ENCODE measurements at regions not wholly inside any gene's neighbourhood (a gene's known extent, or its start where the extent isn't known, plus 50 kb on each side); places are given as distances from the start of the nearest gene placed in this dataset.

GRCh38 chr11:29751618-29752017 lies 265.2 kb downstream of the KCNA4 start:
- TF ChIP-seq, protein P1, sequence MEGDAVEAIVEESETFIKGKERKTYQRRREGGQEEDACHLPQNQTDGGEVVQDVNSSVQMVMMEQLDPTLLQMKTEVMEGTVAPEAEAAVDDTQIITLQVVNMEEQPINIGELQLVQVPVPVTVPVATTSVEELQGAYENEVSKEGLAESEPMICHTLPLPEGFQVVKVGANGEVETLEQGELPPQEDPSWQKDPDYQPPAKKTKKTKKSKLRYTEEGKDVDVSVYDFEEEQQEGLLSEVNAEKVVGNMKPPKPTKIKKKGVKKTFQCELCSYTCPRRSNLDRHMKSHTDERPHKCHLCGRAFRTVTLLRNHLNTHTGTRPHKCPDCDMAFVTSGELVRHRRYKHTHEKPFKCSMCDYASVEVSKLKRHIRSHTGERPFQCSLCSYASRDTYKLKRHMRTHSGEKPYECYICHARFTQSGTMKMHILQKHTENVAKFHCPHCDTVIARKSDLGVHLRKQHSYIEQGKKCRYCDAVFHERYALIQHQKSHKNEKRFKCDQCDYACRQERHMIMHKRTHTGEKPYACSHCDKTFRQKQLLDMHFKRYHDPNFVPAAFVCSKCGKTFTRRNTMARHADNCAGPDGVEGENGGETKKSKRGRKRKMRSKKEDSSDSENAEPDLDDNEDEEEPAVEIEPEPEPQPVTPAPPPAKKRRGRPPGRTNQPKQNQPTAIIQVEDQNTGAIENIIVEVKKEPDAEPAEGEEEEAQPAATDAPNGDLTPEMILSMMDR (conservative IDR thresholded peaks at IDR 0.05; ENCODE audit: low read length) = no peak
- TF ChIP-seq EZH2phosphoT487 (IDR thresholded peaks at IDR 0.05; ENCODE audit: borderline replicate concordance) = no peak

Measured in Loucy (cell line).